ENCODE measurements at regions not wholly inside any gene's neighbourhood (a gene's known extent, or its start where the extent isn't known, plus 50 kb on each side); places are given as distances from the start of the nearest gene placed in this dataset.

- Mint-ChIP-seq H3K27me3 (no peaks in the 10 kb centered on the region), H3K36me3 (ENCODE audit: low read depth) (no peaks in the 10 kb centered on the region), H3K9me3 (peaks cover 16% of the 10 kb centered on the region), H3K27ac (no peak overlapping the region), H3K4me3 (no peak overlapping the region), H3K4me1 (no peaks in the 10 kb centered on the region)
- ATAC-seq (replicated peaks) = no peak
Observed at GRCh38 chr13:107512551-107512950, 702.8 kb downstream of the LIG4 start.

GRCh38 chr13:107497661-107498060, 717.7 kb downstream of the LIG4 start:
- Mint-ChIP-seq H3K4me3 (no peak overlapping the region), H3K9me3 (peaks cover 13% of the 10 kb centered on the region), H3K4me1 (no peaks in the 10 kb centered on the region), H3K27me3 (no peaks in the 10 kb centered on the region), H3K27ac (no peak overlapping the region), H3K36me3 (ENCODE audit: low read depth) (no peaks in the 10 kb centered on the region)
- no peak for ATAC-seq (replicated peaks)

- H3K9me3 Mint-ChIP-seq = peaks cover 20% of the 10 kb centered on the region
- no peaks in the 10 kb centered on the region for H3K4me1 Mint-ChIP-seq
- ATAC-seq (replicated peaks) = no peak
Observed at GRCh38 chr13:107493266-107493665, 722.1 kb downstream of the LIG4 start.

GRCh38 chr13:107482688-107483087, 732.6 kb downstream of the LIG4 start:
- no peak for ATAC-seq (replicated peaks)
- Mint-ChIP-seq H3K4me3 (no peak overlapping the region), H3K27ac (no peak overlapping the region), H3K36me3 (ENCODE audit: low read depth) (no peaks in the 10 kb centered on the region), H3K4me1 (no peaks in the 10 kb centered on the region), H3K27me3 (no peaks in the 10 kb centered on the region), H3K9me3 (peaks cover 6% of the 10 kb centered on the region)

More at GRCh38 chr13:107493266-107493665, 722.1 kb downstream of the LIG4 start:
- no peak overlapping the region for H3K4me3 Mint-ChIP-seq
- no peaks in the 10 kb centered on the region for H3K27me3 Mint-ChIP-seq
- H3K27ac Mint-ChIP-seq = no peak overlapping the region
- no peaks in the 10 kb centered on the region for H3K36me3 Mint-ChIP-seq (ENCODE audit: low read depth)

GRCh38 chr13:107480130-107480529, 735.2 kb downstream of the LIG4 start:
- H3K27ac Mint-ChIP-seq = no peak overlapping the region
- H3K4me3 Mint-ChIP-seq = no peak overlapping the region
- no peaks in the 10 kb centered on the region for H3K27me3 Mint-ChIP-seq
- no peak for ATAC-seq (replicated peaks)
- H3K36me3 Mint-ChIP-seq (ENCODE audit: low read depth) = no peaks in the 10 kb centered on the region
- no peaks in the 10 kb centered on the region for H3K9me3 Mint-ChIP-seq
- no peaks in the 10 kb centered on the region for H3K4me1 Mint-ChIP-seq

GRCh38 chr13:107477772-107478379, 737.5 kb downstream of the LIG4 start:
- H3K36me3 Mint-ChIP-seq (ENCODE audit: low read depth) = no peaks in the 10 kb centered on the region
- peaks cover 8% of the 10 kb centered on the region for H3K9me3 Mint-ChIP-seq
- no peak for ATAC-seq (replicated peaks)
- H3K27ac Mint-ChIP-seq = no peak overlapping the region
- H3K4me3 Mint-ChIP-seq = no peak overlapping the region
- H3K27me3 Mint-ChIP-seq = no peaks in the 10 kb centered on the region
- H3K4me1 Mint-ChIP-seq = no peaks in the 10 kb centered on the region

GRCh38 chr13:107475753-107476453, 739.4 kb downstream of the LIG4 start:
- H3K27me3 Mint-ChIP-seq = no peaks in the 10 kb centered on the region
- H3K27ac Mint-ChIP-seq = no peak overlapping the region
- no peaks in the 10 kb centered on the region for H3K36me3 Mint-ChIP-seq (ENCODE audit: low read depth)
- H3K4me1 Mint-ChIP-seq = no peaks in the 10 kb centered on the region
- ATAC-seq (replicated peaks) = no peak
- no peak overlapping the region for H3K4me3 Mint-ChIP-seq
- peaks cover 8% of the 10 kb centered on the region for H3K9me3 Mint-ChIP-seq

- ATAC-seq (replicated peaks) = no peak
- H3K4me1 Mint-ChIP-seq = no peaks in the 10 kb centered on the region
- H3K27ac Mint-ChIP-seq = no peak overlapping the region
- H3K27me3 Mint-ChIP-seq = no peaks in the 10 kb centered on the region
- H3K4me3 Mint-ChIP-seq = no peak overlapping the region
- no peaks in the 10 kb centered on the region for H3K36me3 Mint-ChIP-seq (ENCODE audit: low read depth)
- H3K9me3 Mint-ChIP-seq = peaks cover 8% of the 10 kb centered on the region
Observed at GRCh38 chr13:107473253-107473652, 742.1 kb downstream of the LIG4 start.

GRCh38 chr13:107466326-107467099, 748.8 kb downstream of the LIG4 start:
- H3K4me1 Mint-ChIP-seq = no peaks in the 10 kb centered on the region
- no peaks in the 10 kb centered on the region for H3K36me3 Mint-ChIP-seq (ENCODE audit: low read depth)
- H3K4me3 Mint-ChIP-seq = no peak overlapping the region
- H3K27me3 Mint-ChIP-seq = no peaks in the 10 kb centered on the region
- H3K9me3 Mint-ChIP-seq = peaks cover 5% of the 10 kb centered on the region
- no peak overlapping the region for H3K27ac Mint-ChIP-seq
- no peak for ATAC-seq (replicated peaks)

GRCh38 chr13:107462501-107462900, 752.8 kb downstream of the LIG4 start:
- Mint-ChIP-seq H3K36me3 (ENCODE audit: low read depth) (no peaks in the 10 kb centered on the region), H3K27ac (no peak overlapping the region), H3K4me3 (no peak overlapping the region), H3K9me3 (peaks cover 16% of the 10 kb centered on the region), H3K27me3 (no peaks in the 10 kb centered on the region), H3K4me1 (no peaks in the 10 kb centered on the region)
- no peak for ATAC-seq (replicated peaks)

- no peak overlapping the region for H3K4me3 Mint-ChIP-seq
- ATAC-seq (replicated peaks) = no peak
- H3K4me1 Mint-ChIP-seq = no peaks in the 10 kb centered on the region
- H3K36me3 Mint-ChIP-seq (ENCODE audit: low read depth) = no peaks in the 10 kb centered on the region
- H3K27ac Mint-ChIP-seq = no peak overlapping the region
- no peaks in the 10 kb centered on the region for H3K27me3 Mint-ChIP-seq
- peaks cover 16% of the 10 kb centered on the region for H3K9me3 Mint-ChIP-seq
Observed at GRCh38 chr13:107461751-107462150, 753.6 kb downstream of the LIG4 start.

GRCh38 chr13:107459430-107459829, 755.9 kb downstream of the LIG4 start:
- no peaks in the 10 kb centered on the region for H3K27me3 Mint-ChIP-seq
- no peak for ATAC-seq (replicated peaks)
- H3K9me3 Mint-ChIP-seq = peaks cover 24% of the 10 kb centered on the region
- no peak overlapping the region for H3K27ac Mint-ChIP-seq
- no peak overlapping the region for H3K4me3 Mint-ChIP-seq
- no peaks in the 10 kb centered on the region for H3K36me3 Mint-ChIP-seq (ENCODE audit: low read depth)
- H3K4me1 Mint-ChIP-seq = no peaks in the 10 kb centered on the region

- peaks cover 27% of the 10 kb centered on the region for H3K9me3 Mint-ChIP-seq
- no peak overlapping the region for H3K27ac Mint-ChIP-seq
- H3K27me3 Mint-ChIP-seq = no peaks in the 10 kb centered on the region
- no peaks in the 10 kb centered on the region for H3K4me1 Mint-ChIP-seq
- no peak for ATAC-seq (replicated peaks)
- no peaks in the 10 kb centered on the region for H3K36me3 Mint-ChIP-seq (ENCODE audit: low read depth)
- H3K4me3 Mint-ChIP-seq = no peak overlapping the region
Observed at GRCh38 chr13:107458269-107458668, 757.1 kb downstream of the LIG4 start.

GRCh38 chr13:107457686-107458085, 757.6 kb downstream of the LIG4 start:
- peaks cover 25% of the 10 kb centered on the region for H3K9me3 Mint-ChIP-seq
- H3K4me1 Mint-ChIP-seq = no peaks in the 10 kb centered on the region
- no peak overlapping the region for H3K27ac Mint-ChIP-seq
- H3K36me3 Mint-ChIP-seq (ENCODE audit: low read depth) = no peaks in the 10 kb centered on the region
- no peaks in the 10 kb centered on the region for H3K27me3 Mint-ChIP-seq
- H3K4me3 Mint-ChIP-seq = no peak overlapping the region
- no peak for ATAC-seq (replicated peaks)

- no peak overlapping the region for H3K27ac Mint-ChIP-seq
- ATAC-seq (replicated peaks) = no peak
- H3K9me3 Mint-ChIP-seq = peaks cover 36% of the 10 kb centered on the region
- H3K4me3 Mint-ChIP-seq = no peak overlapping the region
- no peaks in the 10 kb centered on the region for H3K4me1 Mint-ChIP-seq
- H3K27me3 Mint-ChIP-seq = no peaks in the 10 kb centered on the region
- no peaks in the 10 kb centered on the region for H3K36me3 Mint-ChIP-seq (ENCODE audit: low read depth)
Observed at GRCh38 chr13:107456431-107456830, 758.9 kb downstream of the LIG4 start.

Measured in activated T-helper 17 cell treated with anti-CD3 and anti-CD28 coated beads, Interleukin-2, amount 50 U/mL, for 72 hours (primary cell).